A549 (cell line): ENCODE measurements at regions not wholly inside any gene's neighbourhood (a gene's known extent, or its start where the extent isn't known, plus 50 kb on each side); places are given as distances from the start of the nearest gene placed in this dataset.

Source experiments
- ATAC-seq, 2 experiments: fragments of 200-7000 bp in 1 of 2; fragments of >200 bp in 1 of 2; cut with Nextera tagmentation in 1 of 2; cut with Tn5 transposase in 1 of 2; 3 replicates each; pipeline versions ENCODE4 v1.8.0 to v1.9.1; 2018 to 2020; ENCODE audit warnings: mild to moderate bottlenecking in 1 of 2, moderate library complexity in 1 of 2
- CTCF ChIA-PET: fragments of 300-600 bp; sonication (Branson Sonifier 250); formaldehyde crosslinking; extraction: SDS; loops from one replicate; lab custom pipeline; 2021; ENCODE audit warnings: antibody characterized with exemption, inconsistent platforms; lab: Yijun Ruan, JAX
- POLR2A ChIA-PET: fragments of 350-600 bp; formaldehyde crosslinking; extraction: SDS; loops from one replicate; lab custom pipeline; 2021; ENCODE audit warnings: antibody characterized with exemption, inconsistent platforms; lab: Yijun Ruan, JAX
- DNase-seq, 2 experiments: peaks; one replicate each; pipeline versions ENCODE4 v3.0.0 to v3.0.0-alpha.2; 2011 to 2016; ENCODE audit warnings: low read depth in 1 of 2, low spot score in 1 of 2
- FAIRE-seq: peaks from 2 replicates; lab custom pipeline; 2011; peaks lifted over from hg19 to GRCh38; lab: Jason Lieb, UNC
- H3K27ac ChIP-seq, 2 experiments: fragments of >200 bp; sonication (Bioruptor Twin); formaldehyde crosslinking; 3 replicates each; pipeline ENCODE4 v1.5.1; 2016 to 2017
- H3K4me1 ChIP-seq: fragments of >200 bp; sonication (Bioruptor Twin); formaldehyde crosslinking; 3 replicates; pipeline ENCODE4 v1.6.1; 2016
- H3K4me2 ChIP-seq: fragments of >200 bp; sonication (Bioruptor Twin); formaldehyde crosslinking; 3 replicates; pipeline ENCODE4 v1.6.1; 2016
- H3K4me3 ChIP-seq: fragments of >200 bp; sonication (Bioruptor Twin); formaldehyde crosslinking; 3 replicates; pipeline ENCODE4 v1.5.1; 2016
- H3K9me3 ChIP-seq: fragments of >200 bp; sonication (Bioruptor Twin); formaldehyde crosslinking; 3 replicates; pipeline ENCODE4 v1.6.1; 2016
- BCL3 ChIP-seq: fragments of >200 bp; sonication (Bioruptor Twin); formaldehyde crosslinking; IDR thresholded peaks from 3 replicates; pipeline ENCODE4 v1.6.1; 2016
- CBX2 ChIP-seq: fragments of 200-600 bp; sonication (generic); IDR thresholded peaks from 2 replicates; pipeline ENCODE4 v1.6.1; 2016; ENCODE audit warnings: low read depth, mild to moderate bottlenecking, borderline replicate concordance
- CBX8 ChIP-seq: fragments of 200-600 bp; sonication (generic); IDR thresholded peaks from 2 replicates; pipeline ENCODE4 v1.6.1; 2016
- CEBPB ChIP-seq, 2 experiments: fragments of >200 bp in 1 of 2; sonication (Bioruptor Twin) in 1 of 2; formaldehyde crosslinking in 1 of 2; IDR thresholded peaks; 2 replicates each; pipeline ENCODE4 v1.6.1; 2012 to 2016
- CHD4 ChIP-seq: fragments of 200-600 bp; sonication (generic); IDR thresholded peaks from 2 replicates; pipeline ENCODE4 v1.6.1; 2016; ENCODE audit warnings: antibody characterized with exemption, mild to moderate bottlenecking, borderline replicate concordance
- FOSL2 ChIP-seq, 2 experiments: fragments of 450-650 bp in 1 of 2; fragments of >200 bp in 1 of 2; sonication (Bioruptor Twin) in 1 of 2; formaldehyde crosslinking; IDR thresholded peaks; 2 replicates each; pipeline versions ENCODE4 v1.5.0 to v1.6.1; 2016 to 2020; ENCODE audit warnings: mild to moderate bottlenecking in 1 of 2, moderate library complexity in 1 of 2
- GATA3 ChIP-seq: IDR thresholded peaks from 2 replicates; pipeline ENCODE4 v1.6.1; 2012; ENCODE audit warnings: borderline replicate concordance
- HMGXB4 ChIP-seq: fragments of 250-450 bp; sonication (Bioruptor Pico); IDR thresholded peaks from 2 replicates; pipeline ENCODE4 v1.5.0; 2021; ENCODE audit warnings: mild to moderate bottlenecking, moderate library complexity, borderline replicate concordance
- HOXA7 ChIP-seq: fragments of 250-450 bp; sonication (Bioruptor Pico); IDR thresholded peaks from 2 replicates; pipeline ENCODE4 v1.5.0; 2020; ENCODE audit warnings: mild to moderate bottlenecking, moderate library complexity
- JUN ChIP-seq, 2 experiments: fragments of >200 bp; sonication (Bioruptor Twin); formaldehyde crosslinking; IDR thresholded peaks; 2 replicates in 1 of 2; 3 replicates in 1 of 2; pipeline ENCODE4 v1.6.1; 2016 to 2017
- NPAS2 ChIP-seq: fragments of 250-450 bp; sonication (Bioruptor Pico); IDR thresholded peaks from 2 replicates; pipeline ENCODE4 v1.8.0; 2022; ENCODE audit warnings: mild to moderate bottlenecking, moderate library complexity, borderline replicate concordance
- PHF8 ChIP-seq: fragments of 200-600 bp; sonication (generic); IDR thresholded peaks from 2 replicates; pipeline ENCODE4 v1.6.1; 2016; ENCODE audit warnings: low read depth, mild to moderate bottlenecking, antibody characterized with exemption, moderate library complexity, borderline replicate concordance
- POLR2A ChIP-seq: IDR thresholded peaks from 2 replicates; pipeline ENCODE4 v1.6.1; 2012; ENCODE audit warnings: mild to moderate bottlenecking, low read length
- RAD21 ChIP-seq, 2 experiments: fragments of >200 bp in 1 of 2; sonication (Bioruptor Twin) in 1 of 2; formaldehyde crosslinking in 1 of 2; IDR thresholded peaks in 1 of 2; conservative IDR thresholded peaks in 1 of 2; 2 replicates in 1 of 2; 3 replicates in 1 of 2; pipeline ENCODE4 v1.6.1; 2012 to 2018; ENCODE audit warnings: inconsistent platforms in 1 of 2
- RARB ChIP-seq: fragments of 250-450 bp; sonication (Bioruptor Pico); IDR thresholded peaks from 2 replicates; pipeline ENCODE4 v1.8.0; 2021; ENCODE audit warnings: mild to moderate bottlenecking, moderate library complexity
- RCOR1 ChIP-seq: fragments of 150-350 bp; IDR thresholded peaks from 2 replicates; pipeline ENCODE4 v1.6.1; 2014; ENCODE audit warnings: antibody characterized with exemption, low read length, low read depth
- RNF2 ChIP-seq: fragments of 200-600 bp; sonication (generic); IDR thresholded peaks from 2 replicates; pipeline ENCODE4 v1.6.1; 2016; ENCODE audit warnings: low read depth, mild to moderate bottlenecking, antibody characterized with exemption, moderate library complexity, borderline replicate concordance
- SMC3 ChIP-seq: fragments of >200 bp; sonication (Bioruptor Twin); formaldehyde crosslinking; IDR thresholded peaks from 3 replicates; pipeline ENCODE4 v1.6.1; 2018; ENCODE audit warnings: inconsistent platforms
- ZC3H11A ChIP-seq: fragments of 450-650 bp; IDR thresholded peaks from 2 replicates; pipeline ENCODE4 v1.6.1; 2014; ENCODE audit warnings: antibody characterized with exemption, mild to moderate bottlenecking
- ZNF302 ChIP-seq: fragments of 250-450 bp; sonication (Bioruptor Pico); IDR thresholded peaks from 2 replicates; pipeline ENCODE4 v1.9.0; 2021; ENCODE audit warnings: inconsistent platforms, mild to moderate bottlenecking, moderate library complexity
- ZSCAN20 ChIP-seq: fragments of 250-450 bp; sonication (Bioruptor Pico); IDR thresholded peaks from 2 replicates; pipeline ENCODE4 v1.8.0; 2022; ENCODE audit warnings: mild to moderate bottlenecking, moderate library complexity
- WGBS: methylation state at CpG from one replicate; pipeline ENCODE4 v1.1.6; 2017; ENCODE audit errors: missing lambda C conversion rate; 5-methylcytosine and 5-hydroxymethylcytosine counted together

- TF ChIP-seq HOXA7 (CRISPR knock-in tag) = no peak
Measured at GRCh38 chr4:138890891-138891570, 124.5 kb upstream of the NOCT start (continued).

- no peak for DNase-seq
- TF ChIP-seq CBX8 = no peak
- no peak for TF ChIP-seq RAD21 (conservative IDR thresholded peaks at IDR 0.05 in 1 of 2, IDR thresholded peaks at IDR 0.05 in 1 of 2)
- TF ChIP-seq RARB (CRISPR knock-in tag) = no peak
- no peak for TF ChIP-seq PHF8
- TF ChIP-seq, all 56 proteins: peak for 0
- no peaks in the 10 kb centered on the region for H3K4me1 ChIP-seq
- no peak overlapping the region for H3K27ac ChIP-seq
- ATAC-seq = no peak
- no peaks in the 10 kb centered on the region for H3K9me3 ChIP-seq
- H3K4me2 ChIP-seq = no peak overlapping the region
- 73% methylated on average over 3 of the region's 3 CpGs for WGBS
- ChIA-PET CTCF (interaction anchor here (1.2 kb wide), 1 partner anchor 19 kb away, joined by 8 read pairs; no protein-coding TSS in a partner anchor), POLR2A (no interaction called here)
- H3K4me3 ChIP-seq = no peak overlapping the region
- FAIRE-seq = no peak
Measured at GRCh38 chr4:138889216-138889615, 126.4 kb upstream of the NOCT start.

GRCh38 chr4:138887741-138888140, 127.8 kb upstream of the NOCT start:
- ChIA-PET CTCF (interaction anchor here (1.2 kb wide), 1 partner anchor 28 kb away, joined by 3 read pairs; no protein-coding TSS in a partner anchor), POLR2A (no interaction called here)
- Histone ChIP-seq H3K4me2 (no peak overlapping the region), H3K4me3 (no peak overlapping the region), H3K9me3 (no peaks in the 10 kb centered on the region), H3K27ac (no peak overlapping the region)
- DNase-seq = no peak
- no peak for FAIRE-seq
- WGBS = 91% methylated on average over 6 of the region's 6 CpGs
- TF ChIP-seq POLR2A (no peak), JUN (IDR thresholded peaks at IDR 0.05) (no peak), CBX8 (no peak), ZSCAN20 (no peak), RNF2 (no peak), GATA3 (no peak), CBX2 (no peak), CHD4 (no peak), SMC3 (no peak), NPAS2 (CRISPR knock-in tag) (no peak), ZC3H11A (no peak), HMGXB4 (CRISPR knock-in tag) (no peak), CEBPB (IDR thresholded peaks at IDR 0.05) (no peak)
- TF ChIP-seq, all 56 proteins: peak for 0
- H3K4me1 ChIP-seq = no peaks in the 10 kb centered on the region
- no peak for ATAC-seq

- 98% methylated on average over 4 of the region's 4 CpGs for WGBS
- Histone ChIP-seq H3K9me3 (no peaks in the 10 kb centered on the region), H3K4me3 (no peak overlapping the region), H3K4me1 (no peaks in the 10 kb centered on the region), H3K4me2 (no peak overlapping the region), H3K27ac (no peak overlapping the region)
- no peak for ATAC-seq
- ChIA-PET CTCF (no interaction called here), POLR2A (no interaction called here)
- DNase-seq = no peak
- no peak for FAIRE-seq
- TF ChIP-seq RCOR1 = no peak
- no peak for TF ChIP-seq BCL3
- TF ChIP-seq FOSL2 (IDR thresholded peaks at IDR 0.05) = no peak
- no peak for TF ChIP-seq FOSL2 (CRISPR knock-in tag; IDR thresholded peaks at IDR 0.05)
- no peak for TF ChIP-seq ZNF302 (CRISPR knock-in tag)
- no peak for TF ChIP-seq PHF8
Measured at GRCh38 chr4:138887341-138887740, 128.2 kb upstream of the NOCT start.
